SU-DHL-6 (cell line): ENCODE measurements at regions not wholly inside any gene's neighbourhood (a gene's known extent, or its start where the extent isn't known, plus 50 kb on each side); places are given as distances from the start of the nearest gene placed in this dataset.
"Not testable (repeated sequence)": the region's sequence is repeated elsewhere in the genome, so short reads cannot be mapped to it uniquely, and the experiment has no call there.

Source experiments
- H2AFZ ChIP-seq: fragments of 200-600 bp; sonication (generic); 2 replicates; pipeline ENCODE4 v1.6.1; 2014; ENCODE audit warnings: low read depth, mild to moderate bottlenecking, moderate library complexity, mixed read lengths, antibody characterized with exemption, low read length; ENCODE audit not compliant: severe bottlenecking
- H3F3A ChIP-seq: fragments of 200-600 bp; shearing (Covaris generic); 2 replicates; pipeline ENCODE4 v1.6.0; 2016; ENCODE audit warnings: antibody characterized with exemption, mild to moderate bottlenecking; ENCODE audit not compliant: insufficient read depth
- H3K27ac ChIP-seq: fragments of 200-600 bp; sonication (generic); 2 replicates; pipeline ENCODE4 v1.5.1; 2016; ENCODE audit warnings: low read depth, mild to moderate bottlenecking, low read length, moderate library complexity, mixed read lengths
- H3K27me3 ChIP-seq: fragments of 200-600 bp; sonication (generic), shearing (Covaris generic); 2 replicates; pipeline ENCODE4 v1.6.0; 2014; ENCODE audit warnings: mild to moderate bottlenecking, low read length
- H3K36me3 ChIP-seq: fragments of 200-600 bp; sonication (generic); 2 replicates; pipeline ENCODE4 v1.6.1; 2014; ENCODE audit warnings: mild to moderate bottlenecking, low read length, mixed read lengths
- H3K4me2 ChIP-seq: fragments of 300-600, 200-600 bp; shearing (Covaris generic), sonication (generic); 2 replicates; pipeline ENCODE4 v1.6.0; 2014; ENCODE audit warnings: low read length, low read depth, mild to moderate bottlenecking; ENCODE audit not compliant: poor library complexity, severe bottlenecking
- H3K4me3 ChIP-seq: fragments of 200-600 bp; sonication (generic); 2 replicates; pipeline ENCODE4 v1.5.1; 2014; ENCODE audit warnings: antibody characterized with exemption, low read length, mild to moderate bottlenecking, mixed read lengths; ENCODE audit not compliant: insufficient read depth, poor library complexity, severe bottlenecking
- H3K79me2 ChIP-seq: fragments of 200-600 bp; sonication (generic); 2 replicates; pipeline ENCODE4 v1.6.1; 2014; ENCODE audit warnings: mild to moderate bottlenecking, low read length, moderate library complexity; ENCODE audit not compliant: insufficient read depth
- H3K9ac ChIP-seq: fragments of 200-600 bp; sonication (generic); 2 replicates; pipeline ENCODE4 v1.7.0; 2014; ENCODE audit warnings: mild to moderate bottlenecking, low read length
- H3K9me2 ChIP-seq: fragments of 200-600 bp; sonication (generic); replicated peaks from 2 replicates; pipeline ENCODE4 v1.6.1; 2014; ENCODE audit warnings: low read length; ENCODE audit not compliant: insufficient read depth
- H3K9me3 ChIP-seq: fragments of 200-600 bp; sonication (generic); 2 replicates; pipeline ENCODE4 v1.6.1; 2014; ENCODE audit warnings: low read length, mixed read lengths; ENCODE audit not compliant: insufficient read depth
- H4K20me1 ChIP-seq: fragments of 200-600 bp; sonication (generic); 2 replicates; pipeline ENCODE4 v1.6.1; 2014; ENCODE audit warnings: low read depth, mild to moderate bottlenecking, antibody characterized with exemption, low read length, moderate library complexity, mixed read lengths
- CTCF ChIP-seq: fragments of 200-600 bp; sonication (generic); IDR thresholded peaks from one replicate; pipeline ENCODE4 v1.5.1; 2017; ENCODE audit warnings: antibody characterized with exemption, mild to moderate bottlenecking, low read length, moderate library complexity; ENCODE audit not compliant: insufficient read depth, poor library complexity, severe bottlenecking
- EZH2phosphoT487 ChIP-seq: fragments of 200-600 bp; sonication (generic), shearing (Covaris generic); conservative IDR thresholded peaks from 2 replicates; pipeline ENCODE4 v1.6.1; 2018; ENCODE audit warnings: mild to moderate bottlenecking, antibody characterized with exemption, low read length, moderate library complexity, mixed read lengths

GRCh38 chr21:31420354-31420753 lies 76.3 kb upstream of the TIAM1 start:
- Histone ChIP-seq H3K9ac (no peak overlapping the region), H3K9me2 (no peaks in the 10 kb centered on the region), H3K36me3 (no peaks in the 10 kb centered on the region), H3F3A (no peaks in the 10 kb centered on the region), H4K20me1 (no peaks in the 10 kb centered on the region), H3K79me2 (no peaks in the 10 kb centered on the region), H3K9me3 (no peaks in the 10 kb centered on the region), H3K27ac (no peak overlapping the region), H3K4me2 (no peak overlapping the region), H3K4me3 (no peak overlapping the region), H3K27me3 (no peaks in the 10 kb centered on the region), H2AFZ (no peak overlapping the region)
- TF ChIP-seq EZH2phosphoT487 (no peak), CTCF (no peak)

GRCh38 chr21:31418377-31419001 lies 74.4 kb upstream of the TIAM1 start:
- TF ChIP-seq CTCF = no peak
- Histone ChIP-seq H3K4me3 (no peak overlapping the region), H3K36me3 (no peaks in the 10 kb centered on the region), H3K27me3 (no peaks in the 10 kb centered on the region), H3K9me3 (no peaks in the 10 kb centered on the region), H3K79me2 (no peaks in the 10 kb centered on the region), H3K9ac (no peak overlapping the region), H4K20me1 (no peaks in the 10 kb centered on the region), H3K4me2 (no peak overlapping the region), H3F3A (no peaks in the 10 kb centered on the region), H3K27ac (no peak overlapping the region), H3K9me2 (no peaks in the 10 kb centered on the region), H2AFZ (no peak overlapping the region)

- H3K9me2 ChIP-seq, H3K27ac ChIP-seq, H3K4me3 ChIP-seq, H3K36me3 ChIP-seq, H3K9ac ChIP-seq, H3K79me2 ChIP-seq, H3K4me2 ChIP-seq, H4K20me1 ChIP-seq, H3K27me3 ChIP-seq, H3K9me3 ChIP-seq, H3F3A ChIP-seq, H2AFZ ChIP-seq: not testable (repeated sequence)
Observed at GRCh38 chr21:31417214-31417613, 73.2 kb upstream of the TIAM1 start.

GRCh38 chr21:31416465-31416864 lies 72.4 kb upstream of the TIAM1 start:
- Histone ChIP-seq H3K9ac (no peak overlapping the region), H3K36me3 (no peaks in the 10 kb centered on the region), H3K4me2 (no peak overlapping the region), H3K9me3 (no peaks in the 10 kb centered on the region), H3K27ac (no peak overlapping the region), H3K9me2 (no peaks in the 10 kb centered on the region), H3F3A (no peaks in the 10 kb centered on the region), H2AFZ (no peak overlapping the region), H3K79me2 (no peaks in the 10 kb centered on the region), H3K27me3 (no peaks in the 10 kb centered on the region), H3K4me3 (no peak overlapping the region), H4K20me1 (no peaks in the 10 kb centered on the region)
- TF ChIP-seq CTCF (no peak), EZH2phosphoT487 (no peak)
